HG02870 (cell line): ENCODE measurements at regions not wholly inside any gene's neighbourhood (a gene's known extent, or its start where the extent isn't known, plus 50 kb on each side); places are given as distances from the start of the nearest gene placed in this dataset.

Experiments used
- ATAC-seq: cut with Tn5 transposase; IDR thresholded peaks from one replicate; pipeline ENCODE4 v1.9.1; 2021; ENCODE audit warnings: mild to moderate bottlenecking, moderate library complexity; ENCODE audit not compliant: unreplicated experiment

DNA sequence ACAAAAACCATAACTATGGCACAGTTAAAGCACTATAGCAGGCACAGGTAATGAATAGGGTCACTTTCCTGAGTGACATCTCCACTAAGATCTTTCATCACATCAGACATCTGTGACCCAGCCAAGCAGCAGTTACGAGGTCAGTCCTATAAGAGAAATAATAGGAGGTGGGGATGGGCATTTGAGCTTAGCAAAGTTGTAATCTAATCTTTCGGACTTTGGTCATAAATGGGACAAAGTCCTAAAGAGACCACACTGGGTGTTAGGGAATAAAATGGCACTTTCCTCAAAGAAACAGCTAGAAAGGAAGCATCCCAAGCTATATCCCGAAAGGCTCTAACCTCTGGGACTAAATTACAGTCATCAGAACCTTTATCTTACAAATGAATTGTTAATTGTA is 432.2 kb downstream of the PIK3R1 start:
- ATAC-seq, result no peak

DNA sequence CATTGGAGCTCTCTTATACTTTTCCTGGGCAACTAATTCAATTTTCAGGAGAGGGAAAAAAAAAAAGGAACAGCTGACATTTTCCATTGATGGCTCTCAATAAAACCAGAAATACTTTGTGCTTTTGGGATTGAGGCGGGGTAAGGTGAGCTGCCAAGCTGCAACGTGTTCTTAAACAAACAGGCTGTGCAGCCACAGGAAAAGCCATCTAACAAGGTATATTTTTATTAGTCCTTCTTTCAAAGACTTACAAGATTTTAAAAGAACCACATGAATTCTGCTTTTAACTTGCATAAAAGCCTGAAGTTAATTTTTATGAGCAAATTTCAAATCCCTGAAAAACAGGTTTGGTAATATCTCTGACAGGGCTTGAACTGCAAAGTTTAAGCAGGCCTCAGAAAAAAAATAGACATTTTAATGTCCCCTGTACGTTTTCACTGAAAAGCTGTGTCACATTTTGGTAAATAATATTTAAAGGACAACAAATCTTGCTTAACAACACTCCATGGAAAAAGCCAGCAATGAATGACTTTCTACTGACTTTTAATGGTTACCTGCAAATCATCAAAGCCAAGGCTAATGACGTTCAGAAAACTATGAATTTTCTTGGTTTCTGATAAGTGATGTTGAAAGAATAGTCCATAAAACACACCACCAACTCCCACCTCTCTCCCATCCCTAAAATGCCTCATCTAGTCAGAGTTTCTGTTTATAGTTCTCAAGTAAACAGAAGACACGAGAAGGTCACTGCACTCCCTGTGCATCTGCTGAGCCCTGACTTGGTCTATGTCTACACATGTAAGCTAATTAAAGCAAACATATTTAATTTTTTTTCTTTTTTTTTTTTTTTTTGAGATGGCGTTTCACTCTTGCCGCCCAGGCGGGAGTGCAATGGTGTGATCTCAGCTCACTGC is 433.6 kb downstream of the PIK3R1 start:
- no peak for ATAC-seq

DNA sequence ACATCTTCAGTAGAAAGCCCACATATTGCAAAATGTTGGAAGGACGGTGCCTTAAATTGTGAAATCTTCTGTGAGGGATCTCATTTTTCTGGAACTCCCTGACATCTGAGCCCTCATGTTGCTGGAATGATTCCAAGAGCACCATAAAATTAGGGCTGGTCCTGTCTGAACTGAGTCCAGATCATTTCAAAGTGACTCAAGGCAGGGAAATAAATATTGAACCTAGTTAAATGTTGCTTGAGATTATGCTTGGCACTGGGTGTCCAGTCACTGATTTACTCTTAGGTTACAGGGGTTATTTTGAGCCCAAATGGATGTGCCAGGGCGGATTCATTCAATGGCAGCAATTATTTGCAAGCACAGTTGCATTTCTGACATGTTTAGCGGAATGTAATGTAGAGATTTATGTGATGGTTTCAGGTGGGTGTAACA is 437.0 kb downstream of the PIK3R1 start:
- ATAC-seq, result no peak

DNA sequence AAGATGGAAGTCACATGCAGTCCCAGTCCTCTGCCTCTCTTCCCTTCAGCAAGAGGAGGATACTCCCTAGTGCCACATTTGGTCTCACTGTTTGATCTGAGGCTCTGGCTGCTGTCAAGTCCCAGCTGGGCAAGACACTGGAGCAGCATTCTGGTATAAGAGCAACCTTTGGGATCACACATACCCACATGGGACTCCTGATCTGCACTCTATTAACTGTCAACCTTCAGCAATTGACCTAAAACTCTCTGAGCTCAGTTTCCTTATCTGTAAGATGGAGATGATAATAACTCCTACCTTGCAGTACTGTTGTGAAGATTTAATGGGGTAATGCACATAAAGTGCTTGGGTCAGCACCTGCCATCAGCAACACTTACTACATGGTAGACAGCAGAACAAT is 437.9 kb downstream of the PIK3R1 start:
- no peak for ATAC-seq

DNA sequence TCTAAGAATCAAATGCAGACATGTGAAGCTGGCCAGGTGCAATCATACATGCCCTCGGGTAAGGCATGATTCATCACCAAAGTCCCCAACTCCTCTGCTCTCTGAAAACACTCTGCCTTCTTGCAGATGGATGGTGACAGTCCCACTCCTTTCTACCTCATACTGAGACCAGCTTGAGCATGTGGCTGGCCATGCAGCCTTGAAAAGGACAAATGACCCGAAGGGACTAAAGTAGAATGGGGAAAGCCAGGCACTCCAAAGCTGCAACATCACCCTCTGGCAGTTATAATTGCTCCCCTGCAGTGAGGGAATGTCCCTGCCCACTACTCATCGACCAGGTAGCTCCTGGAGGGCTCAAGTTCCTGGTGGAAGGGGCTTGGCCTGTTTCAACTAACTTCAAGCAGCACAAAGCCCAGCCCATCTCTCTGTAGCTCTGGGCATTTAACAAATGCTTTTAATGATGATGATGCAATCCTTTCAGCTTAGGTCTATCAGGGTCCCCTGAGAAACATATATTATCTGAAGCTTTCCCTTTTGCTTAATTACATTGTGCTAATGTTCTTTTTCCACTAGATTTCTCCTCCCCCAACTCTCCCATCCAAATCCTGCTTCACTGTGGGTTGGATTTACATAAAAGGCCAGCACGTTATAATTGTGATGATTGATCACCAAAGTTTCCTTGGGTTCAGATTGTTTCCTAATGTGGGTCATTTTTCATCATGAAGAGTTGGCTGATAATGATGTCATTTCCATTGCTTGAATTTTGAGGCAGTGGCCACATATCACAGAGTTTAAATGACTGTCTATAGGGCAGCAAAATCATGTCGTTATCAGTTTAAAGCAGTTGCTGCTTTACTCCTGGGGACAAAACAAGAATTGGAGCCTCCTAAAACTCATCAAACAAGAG is 436.5 kb upstream of the SLC30A5 start:
- no peak for ATAC-seq

DNA sequence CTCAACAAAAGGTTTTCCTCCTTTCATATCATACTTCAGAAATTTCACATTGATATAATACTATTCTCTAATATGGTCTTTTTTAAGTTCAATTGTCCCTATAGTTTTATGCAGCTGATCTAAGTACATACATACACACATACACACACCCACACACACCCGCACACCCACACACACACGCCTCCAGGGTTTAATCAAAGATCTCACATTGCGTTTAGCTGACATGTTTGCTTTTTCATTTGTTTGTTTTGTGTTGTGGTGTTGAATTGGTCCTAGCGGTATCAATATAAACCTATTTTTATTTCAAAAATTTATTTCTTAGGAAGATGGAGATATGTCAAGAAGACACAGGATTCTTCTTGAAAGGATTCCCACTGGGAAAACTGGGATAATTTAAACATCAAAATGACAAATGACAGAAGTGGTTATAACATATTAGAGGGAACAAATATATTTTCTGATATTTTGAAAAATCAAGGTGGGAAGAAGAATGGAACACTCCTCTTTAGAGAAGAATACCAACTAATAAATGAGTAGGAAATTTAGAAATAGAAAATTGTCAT is 434.9 kb upstream of the SLC30A5 start:
- ATAC-seq, result no peak

DNA sequence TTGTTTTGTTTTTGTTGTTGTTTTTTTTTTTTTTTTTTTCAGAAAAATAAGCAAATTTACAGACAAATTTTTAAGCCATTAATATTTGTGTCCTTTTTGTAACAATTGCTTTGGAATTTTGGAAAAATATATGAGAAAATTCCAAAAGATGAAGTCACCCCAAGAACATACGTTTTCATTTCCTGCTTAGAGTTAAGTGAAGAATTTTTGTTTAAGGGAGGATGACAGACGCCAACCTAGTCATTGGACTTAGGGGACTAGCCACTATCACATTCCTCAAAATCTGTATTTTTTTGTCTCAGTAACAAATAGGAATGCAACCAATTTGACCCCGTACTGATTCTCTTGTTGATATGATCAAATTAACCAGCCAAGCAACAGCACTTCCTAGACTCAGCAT is 433.9 kb upstream of the SLC30A5 start:
- ATAC-seq, result no peak

DNA sequence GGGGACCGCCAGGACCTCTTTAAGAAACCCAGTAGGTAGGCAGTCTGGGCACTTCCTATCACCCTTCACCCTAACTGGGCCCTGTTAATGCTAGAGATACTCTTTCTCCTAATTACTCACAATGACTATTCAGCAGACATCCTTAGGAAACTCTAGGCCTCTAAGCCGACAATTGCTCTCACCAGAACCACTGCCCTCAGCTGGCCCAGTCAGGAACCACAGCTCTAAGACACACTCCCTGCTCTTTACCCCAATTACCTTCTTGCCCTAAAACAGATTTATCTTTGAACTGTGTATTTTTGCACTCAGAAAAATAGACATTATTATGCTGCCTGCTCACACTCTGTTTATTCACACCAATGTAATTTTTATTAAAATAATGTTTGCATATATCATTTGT is 432.6 kb upstream of the SLC30A5 start:
- ATAC-seq, result peak; percentile 81

DNA sequence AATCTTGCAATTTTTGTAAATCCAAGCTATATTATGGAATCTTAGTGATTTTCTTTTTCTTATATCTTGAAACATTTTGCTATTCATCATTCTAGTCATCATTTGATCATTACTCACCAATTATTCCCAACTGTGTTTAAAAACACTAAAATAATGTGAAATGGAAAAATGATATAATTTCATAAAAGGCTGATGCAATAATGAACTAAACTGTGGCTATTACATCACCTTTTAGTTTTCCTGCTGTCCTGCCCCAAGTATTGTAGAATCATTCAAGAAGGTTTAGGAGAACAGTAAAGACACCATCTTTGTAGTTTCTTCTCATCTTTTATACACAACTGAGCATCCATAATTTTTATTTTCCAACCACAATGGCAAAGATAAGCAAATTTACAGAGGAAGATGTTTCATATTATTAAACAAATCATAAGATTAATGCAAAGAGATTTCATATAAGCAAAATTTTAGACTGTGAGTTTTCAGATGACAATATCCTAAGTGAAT is 431.0 kb upstream of the SLC30A5 start:
- ATAC-seq, result no peak

DNA sequence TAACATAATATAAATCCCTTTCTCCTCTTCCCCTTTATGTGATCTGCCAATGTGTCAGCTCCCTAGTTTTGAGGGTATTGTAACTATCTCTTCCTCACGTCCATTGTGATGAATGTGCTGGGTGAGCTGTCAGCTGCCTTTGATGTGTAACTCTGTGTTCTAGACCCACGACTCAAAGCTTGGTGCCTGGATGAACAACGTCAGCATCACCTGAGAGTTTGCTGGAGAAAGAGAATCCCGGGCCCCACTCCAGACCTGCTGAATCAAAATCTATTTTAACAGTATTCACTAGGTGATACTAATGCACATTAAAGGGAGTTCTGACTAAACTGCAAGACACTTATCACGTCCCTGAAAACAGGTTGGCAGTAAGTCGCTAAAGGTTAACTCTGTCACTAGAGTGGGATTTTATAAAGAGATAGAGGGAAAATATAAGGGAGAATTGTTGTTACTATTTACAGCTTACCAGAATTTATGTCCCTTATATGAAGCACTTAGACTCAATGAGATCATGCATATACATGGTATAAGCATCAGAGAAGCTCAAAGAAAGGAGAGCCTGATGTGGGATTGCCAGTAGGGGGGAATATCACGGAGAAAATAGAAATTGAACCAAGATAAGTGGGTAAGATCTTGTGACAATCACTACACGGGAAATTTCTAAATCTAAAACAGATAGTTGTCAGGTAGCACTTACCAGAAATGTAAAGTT is 423.8 kb upstream of the SLC30A5 start:
- no peak for ATAC-seq

DNA sequence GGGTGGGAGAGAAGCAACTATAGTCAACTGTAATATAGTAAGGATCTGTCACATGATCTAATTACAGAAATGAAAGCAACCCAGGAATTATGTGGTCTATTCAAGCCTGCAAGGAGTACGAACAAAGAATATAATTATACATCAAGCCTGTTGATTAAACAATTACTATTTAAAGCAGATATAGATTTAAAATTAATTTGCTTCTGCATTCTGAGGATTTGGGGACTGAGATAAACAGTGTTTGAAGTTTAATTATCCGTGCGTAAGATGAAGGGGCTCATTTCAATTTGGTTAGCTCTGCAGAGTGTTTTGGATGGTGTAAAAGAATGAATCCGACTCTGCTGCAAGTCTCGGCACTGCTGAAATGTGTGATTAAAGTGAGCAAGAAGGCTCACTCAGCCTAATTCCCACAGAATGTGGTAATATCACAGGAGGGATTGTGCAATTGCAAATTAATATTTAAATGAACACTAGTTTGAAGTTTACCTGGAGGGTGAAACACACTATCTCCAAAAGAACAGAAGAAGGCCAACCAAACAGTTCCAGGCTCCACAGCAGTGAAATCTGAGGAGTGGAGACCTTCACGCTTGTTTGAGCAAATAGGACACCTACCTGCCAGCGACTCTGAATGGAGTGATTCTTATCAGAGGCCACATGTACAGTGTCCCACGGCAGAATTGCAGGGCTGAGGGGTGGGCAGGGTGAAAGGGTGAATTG is 420.6 kb upstream of the SLC30A5 start:
- ATAC-seq, result no peak

DNA sequence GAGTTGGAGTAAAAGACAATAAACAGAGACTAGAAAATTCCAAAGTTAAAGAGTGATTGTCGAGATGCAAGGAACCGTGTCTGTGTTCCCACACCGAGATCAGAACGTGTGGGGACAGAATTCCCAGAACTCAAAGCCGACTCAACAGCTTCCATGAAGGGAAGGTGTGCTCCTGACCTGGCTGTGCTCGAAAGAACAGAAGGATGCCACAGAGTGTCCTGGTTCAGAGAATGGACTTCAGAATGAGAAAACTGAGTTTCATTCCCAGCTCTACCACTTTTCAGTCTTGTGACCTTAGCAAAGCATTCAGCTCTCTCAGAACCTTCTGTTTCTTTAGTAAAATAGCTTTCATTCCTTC is 420.0 kb upstream of the SLC30A5 start:
- ATAC-seq, result no peak

DNA sequence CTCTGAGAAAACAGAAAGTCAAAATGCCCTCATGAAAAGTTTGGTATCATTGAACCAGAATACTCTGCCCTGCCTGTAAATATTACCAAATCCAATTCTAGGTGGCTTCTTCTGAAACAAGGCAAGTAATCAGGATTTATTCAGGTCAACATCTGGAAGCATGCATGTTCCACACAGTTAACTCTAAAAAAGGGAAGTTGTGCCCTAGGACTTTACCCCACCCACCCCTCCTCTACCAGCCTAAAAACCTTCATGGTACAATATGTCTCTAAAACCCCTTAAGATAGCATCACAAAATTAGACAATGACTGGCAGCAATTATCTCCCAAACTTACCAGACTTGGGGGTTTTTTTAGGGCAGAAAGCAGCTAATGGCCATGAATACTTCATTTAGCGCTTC is 414.8 kb upstream of the SLC30A5 start:
- no peak for ATAC-seq

DNA sequence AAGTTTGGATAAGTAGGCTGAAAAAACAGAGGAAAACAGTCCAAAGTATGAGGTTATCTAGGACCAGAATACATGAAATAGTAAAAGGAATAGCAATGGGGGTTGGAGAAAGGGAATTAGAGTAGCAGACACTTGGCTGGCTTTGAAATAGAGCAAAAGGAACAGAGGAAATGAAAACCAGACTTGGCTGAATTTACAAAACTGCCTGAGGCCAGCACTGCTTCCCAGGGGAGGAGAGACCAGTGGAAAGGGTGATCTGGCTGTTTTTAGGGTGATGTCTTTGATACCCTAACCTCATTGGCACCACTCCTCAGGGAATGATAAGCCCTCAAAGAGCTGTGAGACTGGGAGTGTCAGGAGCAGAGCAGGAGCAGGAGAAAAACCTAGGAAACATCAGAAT is 413.4 kb upstream of the SLC30A5 start:
- no peak for ATAC-seq

DNA sequence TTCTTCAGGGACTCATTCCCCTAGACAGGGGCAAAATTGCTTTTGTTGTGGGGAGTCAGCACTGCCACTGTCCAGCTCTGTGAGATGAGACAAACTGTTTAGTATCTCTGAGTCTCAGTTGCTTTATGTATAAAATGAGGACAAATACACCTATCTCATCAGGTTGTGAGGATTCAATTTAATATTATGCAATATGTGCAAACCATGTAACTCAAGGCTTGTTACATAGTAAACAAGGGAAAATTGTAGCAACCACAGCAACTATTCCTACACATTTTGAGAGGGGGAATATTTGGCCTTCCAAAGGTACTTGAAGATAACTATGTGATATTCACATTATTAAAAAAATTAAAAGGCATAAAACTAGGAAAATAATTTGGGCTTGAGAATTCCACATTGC is 411.9 kb upstream of the SLC30A5 start:
- no peak for ATAC-seq

DNA sequence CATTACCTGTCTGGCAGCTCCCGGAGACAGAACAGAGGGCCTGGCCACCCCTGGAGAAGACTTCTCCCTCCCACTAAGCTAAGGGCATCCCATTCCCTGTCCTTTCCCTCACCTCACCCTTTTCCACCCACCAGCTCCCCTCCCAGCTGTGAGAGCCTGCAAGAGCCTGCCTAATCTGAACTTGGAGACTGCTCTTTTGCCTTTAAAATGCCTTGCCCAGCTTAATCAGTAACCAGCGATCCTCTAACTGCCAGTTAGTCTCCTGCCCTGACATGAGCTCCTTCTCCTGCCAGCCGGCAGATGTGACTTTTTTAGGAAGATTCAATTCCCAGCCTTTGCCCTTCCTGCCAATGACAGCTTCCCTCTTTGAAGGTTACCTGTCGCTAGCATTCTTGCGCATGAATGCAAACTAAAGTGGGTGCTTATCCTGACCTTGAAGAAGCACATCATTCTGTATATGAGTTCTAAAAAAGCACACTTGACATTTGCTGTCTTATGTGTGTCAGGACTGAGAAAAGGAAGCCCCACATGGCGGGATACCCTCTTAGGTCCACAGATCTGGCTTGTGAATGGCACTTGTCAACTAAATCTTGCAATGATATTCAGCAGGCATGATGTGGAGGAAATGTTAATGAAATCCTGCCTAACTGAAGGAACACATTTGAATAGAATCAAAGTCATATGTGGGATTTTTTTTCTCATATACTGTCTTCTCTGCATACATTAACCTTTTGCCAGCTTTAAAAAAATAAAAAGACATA is 411.2 kb upstream of the SLC30A5 start:
- ATAC-seq, result no peak

DNA sequence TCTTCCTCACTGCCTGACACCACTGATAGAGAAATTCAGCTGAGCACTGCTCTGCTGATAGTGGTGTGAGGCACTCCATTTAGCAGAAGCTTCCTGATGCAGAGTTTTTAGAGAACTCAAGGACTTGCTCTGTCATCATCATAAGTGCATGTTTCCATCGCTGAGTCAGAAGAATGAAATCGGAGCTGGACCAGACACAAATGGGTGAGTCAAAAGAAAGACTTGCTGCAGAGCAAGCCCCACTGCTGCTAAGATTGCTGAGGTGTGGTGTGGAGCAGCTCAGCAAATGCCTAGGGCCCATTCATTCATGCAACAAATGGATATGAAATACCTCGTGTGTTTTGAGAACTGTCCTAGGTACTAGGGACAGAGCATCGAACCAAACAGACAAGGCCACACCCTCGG is 410.2 kb upstream of the SLC30A5 start:
- ATAC-seq, result no peak

DNA sequence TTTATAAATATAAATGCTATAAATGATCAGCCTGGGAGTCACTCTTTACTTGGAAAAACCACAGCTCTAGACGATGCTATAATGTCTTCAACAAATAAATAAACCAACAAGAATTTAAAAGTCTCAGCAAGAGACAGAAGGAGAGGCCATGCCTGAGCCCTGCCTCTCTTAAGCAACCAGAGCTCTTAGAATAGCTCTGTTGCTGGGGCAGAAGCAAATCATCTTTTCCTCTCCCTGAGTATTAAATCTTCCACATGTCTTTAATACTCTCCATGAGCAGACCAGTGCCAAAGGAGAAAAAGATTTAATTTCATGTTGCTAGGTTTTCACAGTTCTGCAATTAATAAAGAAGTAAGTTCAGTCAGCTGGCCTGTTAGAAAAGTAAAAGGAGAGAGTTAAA is 408.0 kb upstream of the SLC30A5 start:
- no peak for ATAC-seq

DNA sequence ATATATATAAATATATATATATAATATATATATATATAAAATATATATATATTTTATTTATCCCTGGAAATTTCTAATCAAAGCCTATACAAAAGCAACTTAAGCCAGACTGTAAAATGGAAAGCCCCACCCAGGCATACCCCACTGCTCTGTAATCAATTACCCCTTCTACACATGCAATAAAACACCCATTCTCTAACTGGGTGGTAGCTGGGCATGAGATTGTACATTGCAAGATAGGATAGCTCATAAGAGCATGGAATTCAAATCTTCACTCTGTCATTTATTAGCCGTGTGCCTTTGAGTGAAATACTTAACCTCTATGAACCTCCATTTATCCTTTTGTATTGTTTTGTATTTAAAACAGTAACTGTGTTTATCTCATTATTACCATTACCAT is 405.3 kb upstream of the SLC30A5 start:
- no peak for ATAC-seq
